GM12873 (cell line): ENCODE measurements at regions not wholly inside any gene's neighbourhood (a gene's known extent, or its start where the extent isn't known, plus 50 kb on each side); places are given as distances from the start of the nearest gene placed in this dataset.

ENCODE experiments used
- CTCF ChIP-seq: IDR thresholded peaks from 2 replicates; pipeline ENCODE4 v1.5.1; 2012; ENCODE audit warnings: low read depth, mild to moderate bottlenecking, moderate library complexity, low read length, control low read depth; ENCODE audit not compliant: insufficient read depth; ENCODE audit errors: missing control alignments

DNA sequence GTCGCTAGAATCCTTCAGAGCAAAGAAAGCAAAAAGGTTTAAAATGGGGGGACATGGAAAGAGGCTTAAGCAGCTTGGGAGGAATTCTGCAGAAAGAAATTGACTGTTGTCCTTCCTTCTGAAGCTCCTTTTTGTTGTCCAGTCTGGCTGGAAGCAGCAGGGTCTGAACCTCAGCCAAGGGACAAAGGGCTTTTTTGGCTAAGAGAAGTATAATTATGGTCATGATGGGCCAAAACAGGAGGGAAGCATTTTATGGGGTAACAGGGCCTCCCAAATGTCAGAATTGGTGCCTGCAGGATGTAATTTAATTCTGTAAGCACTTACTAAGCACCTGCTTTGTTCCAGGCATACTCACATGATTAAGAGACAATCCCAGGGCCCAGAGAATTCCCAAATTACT lies 74.2 kb upstream of the CPEB2 start:
- TF ChIP-seq CTCF, result no peak

GRCh38 chr4:14929669-14930068 lies 72.6 kb upstream of the CPEB2 start:
- TF ChIP-seq CTCF, result no peak

DNA sequence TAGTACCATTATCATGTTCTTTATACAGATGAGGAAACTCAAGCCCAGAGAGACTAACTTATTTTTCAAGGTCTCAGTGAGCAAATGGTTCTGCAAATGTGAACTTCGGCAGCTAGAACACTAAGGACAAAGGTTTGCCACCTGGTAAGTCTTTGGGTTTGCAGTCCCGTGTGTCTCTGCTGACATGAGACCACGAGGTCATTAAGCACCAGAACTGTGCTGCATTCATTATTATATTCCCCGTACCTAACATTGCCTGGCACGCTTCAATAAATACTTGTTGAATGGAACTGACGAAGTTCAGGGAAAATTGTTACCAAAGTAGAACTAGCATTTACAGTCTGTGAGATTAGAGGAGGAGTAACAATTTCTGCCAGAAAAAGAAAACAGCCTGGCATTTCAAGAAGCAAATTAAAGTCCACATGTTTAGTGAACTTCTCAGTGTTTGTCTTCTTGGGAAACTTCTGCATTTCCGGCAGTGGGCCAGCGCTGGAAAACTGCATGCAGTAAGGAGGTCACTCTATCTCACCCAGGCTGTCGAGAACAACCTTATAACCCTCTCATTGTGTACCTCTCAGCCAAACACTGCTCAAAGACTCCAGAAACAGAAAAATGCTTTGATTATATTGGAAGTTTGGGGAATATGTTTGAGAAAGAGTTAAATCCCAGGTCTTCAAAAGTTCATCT lies 67.4 kb upstream of the CPEB2 start:
- TF ChIP-seq CTCF, result no peak

GRCh38 chr4:14943749-14944148 lies 58.5 kb upstream of the CPEB2 start:
- TF ChIP-seq CTCF, result no peak

- TF ChIP-seq CTCF, result no peak
These were observed 49.9 kb upstream of the CPEB2 start for GRCh38 chr4:14952352-14952751.
